ENCODE measurements at regions not wholly inside any gene's neighbourhood (a gene's known extent, or its start where the extent isn't known, plus 50 kb on each side); places are given as distances from the start of the nearest gene placed in this dataset.

DNA sequence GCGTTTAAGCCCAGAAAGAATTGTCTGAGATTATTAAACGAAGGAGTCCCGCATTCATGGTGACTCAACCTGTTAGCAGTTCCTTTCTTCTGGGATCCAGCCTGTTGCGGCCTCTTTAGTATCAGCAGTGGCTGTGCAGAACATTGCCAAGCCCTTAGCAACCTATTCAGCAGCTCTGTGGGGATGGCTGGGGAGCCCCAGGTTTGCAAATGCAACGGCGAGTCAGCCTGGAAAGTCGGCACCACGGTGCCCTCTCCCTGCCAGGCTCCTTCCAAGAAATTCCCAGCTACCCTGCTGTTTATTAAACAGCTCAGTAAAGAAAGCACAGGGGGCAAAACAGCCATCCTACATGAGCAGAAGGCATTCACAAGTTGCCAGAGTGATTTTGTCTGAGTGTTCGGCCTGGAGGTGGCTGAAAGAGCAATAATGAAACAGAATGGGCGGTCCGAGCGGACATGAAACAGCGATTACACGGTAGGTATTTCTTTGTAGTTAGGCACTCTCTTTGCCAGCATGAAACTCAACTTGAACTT, 198.3 kb downstream of the BAMBI start:
- TF ChIP-seq, protein P1, sequence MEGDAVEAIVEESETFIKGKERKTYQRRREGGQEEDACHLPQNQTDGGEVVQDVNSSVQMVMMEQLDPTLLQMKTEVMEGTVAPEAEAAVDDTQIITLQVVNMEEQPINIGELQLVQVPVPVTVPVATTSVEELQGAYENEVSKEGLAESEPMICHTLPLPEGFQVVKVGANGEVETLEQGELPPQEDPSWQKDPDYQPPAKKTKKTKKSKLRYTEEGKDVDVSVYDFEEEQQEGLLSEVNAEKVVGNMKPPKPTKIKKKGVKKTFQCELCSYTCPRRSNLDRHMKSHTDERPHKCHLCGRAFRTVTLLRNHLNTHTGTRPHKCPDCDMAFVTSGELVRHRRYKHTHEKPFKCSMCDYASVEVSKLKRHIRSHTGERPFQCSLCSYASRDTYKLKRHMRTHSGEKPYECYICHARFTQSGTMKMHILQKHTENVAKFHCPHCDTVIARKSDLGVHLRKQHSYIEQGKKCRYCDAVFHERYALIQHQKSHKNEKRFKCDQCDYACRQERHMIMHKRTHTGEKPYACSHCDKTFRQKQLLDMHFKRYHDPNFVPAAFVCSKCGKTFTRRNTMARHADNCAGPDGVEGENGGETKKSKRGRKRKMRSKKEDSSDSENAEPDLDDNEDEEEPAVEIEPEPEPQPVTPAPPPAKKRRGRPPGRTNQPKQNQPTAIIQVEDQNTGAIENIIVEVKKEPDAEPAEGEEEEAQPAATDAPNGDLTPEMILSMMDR (optimal IDR thresholded peaks at IDR 0.05 in 1 of 3, IDR thresholded peaks at IDR 0.05 in 1 of 3, conservative IDR thresholded peaks at IDR 0.05 in 1 of 3; ENCODE audit: extremely low read depth in 1 of 3, insufficient read depth in 2 of 3, low read length in 3 of 3), result no peak
- TF ChIP-seq EZH2 (IDR thresholded peaks at IDR 0.05; ENCODE audit: low read length), result no peak
